ENCODE measurements at regions not wholly inside any gene's neighbourhood (a gene's known extent, or its start where the extent isn't known, plus 50 kb on each side); places are given as distances from the start of the nearest gene placed in this dataset.
"Not testable (repeated sequence)": the region's sequence is repeated elsewhere in the genome, so short reads cannot be mapped to it uniquely, and the experiment has no call there.

GRCh38 chrX:67213686-67214085 is 330.1 kb upstream of the AR start:
- not testable (repeated sequence) for H3K27ac ChIP-seq

- TF ChIP-seq ZFX (IDR thresholded peaks at IDR 0.05; ENCODE audit: borderline replicate concordance) = no peak
- TF ChIP-seq CTCF (IDR thresholded peaks at IDR 0.05) = no peak
- no peak overlapping the region for H3K27ac ChIP-seq
These were observed 335.9 kb upstream of the AR start for GRCh38 chrX:67207912-67208311.

- TF ChIP-seq CTCF (IDR thresholded peaks at IDR 0.05) = no peak
- TF ChIP-seq ZFX (IDR thresholded peaks at IDR 0.05; ENCODE audit: borderline replicate concordance) = no peak
- H3K27ac ChIP-seq = no peak overlapping the region
These were observed 384.4 kb upstream of the AR start for GRCh38 chrX:67159437-67159836.

GRCh38 chrX:67114635-67115034 is 429.2 kb upstream of the AR start:
- H3K27ac ChIP-seq = no peak overlapping the region
- TF ChIP-seq ZFX (IDR thresholded peaks at IDR 0.05; ENCODE audit: borderline replicate concordance) (no peak), CTCF (IDR thresholded peaks at IDR 0.05) (no peak)

GRCh38 chrX:67105758-67106116 is 438.1 kb upstream of the AR start:
- TF ChIP-seq CTCF (IDR thresholded peaks at IDR 0.05) (no peak), ZFX (IDR thresholded peaks at IDR 0.05; ENCODE audit: borderline replicate concordance) (no peak)
- H3K27ac ChIP-seq = peak overlapping the region; percentile 66

- TF ChIP-seq CTCF (IDR thresholded peaks at IDR 0.05) (no peak), ZFX (IDR thresholded peaks at IDR 0.05; ENCODE audit: borderline replicate concordance) (no peak)
- peak overlapping the region; percentile 66 for H3K27ac ChIP-seq
These were observed 438.7 kb upstream of the AR start for GRCh38 chrX:67104982-67105757.

GRCh38 chrX:67100031-67100884 is 443.6 kb upstream of the AR start:
- TF ChIP-seq ZFX (IDR thresholded peaks at IDR 0.05; ENCODE audit: borderline replicate concordance) (no peak), CTCF (IDR thresholded peaks at IDR 0.05) (no peak)
- H3K27ac ChIP-seq = no peak overlapping the region
